ENCODE measurements at regions not wholly inside any gene's neighbourhood (a gene's known extent, or its start where the extent isn't known, plus 50 kb on each side); places are given as distances from the start of the nearest gene placed in this dataset.
"Not testable (repeated sequence)": the region's sequence is repeated elsewhere in the genome, so short reads cannot be mapped to it uniquely, and the experiment has no call there.

DNA sequence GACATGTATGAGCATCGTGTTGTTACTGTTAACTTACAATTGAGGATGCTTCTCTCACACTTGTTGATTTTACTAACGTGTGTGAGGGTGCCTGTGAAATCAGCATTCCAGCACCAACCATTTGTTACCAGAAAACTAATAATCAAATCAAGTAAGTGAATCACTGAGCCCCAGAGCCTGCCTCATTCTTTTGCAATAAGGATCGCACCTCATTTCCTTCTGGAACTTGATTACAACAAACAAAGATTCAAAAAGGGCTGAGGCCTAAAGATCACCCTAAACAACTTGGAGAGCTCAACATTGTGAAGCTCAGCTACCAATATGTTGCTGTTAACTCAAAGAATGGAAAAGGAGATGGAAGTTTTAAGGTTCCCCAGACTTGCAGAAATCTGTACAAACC is 274.7 kb downstream of the TFAP2A start:
- no peaks in the 10 kb centered on the region; the same call in 1 of the 2 replicates for H3K36me3 Mint-ChIP-seq (ENCODE audit: low read depth)

DNA sequence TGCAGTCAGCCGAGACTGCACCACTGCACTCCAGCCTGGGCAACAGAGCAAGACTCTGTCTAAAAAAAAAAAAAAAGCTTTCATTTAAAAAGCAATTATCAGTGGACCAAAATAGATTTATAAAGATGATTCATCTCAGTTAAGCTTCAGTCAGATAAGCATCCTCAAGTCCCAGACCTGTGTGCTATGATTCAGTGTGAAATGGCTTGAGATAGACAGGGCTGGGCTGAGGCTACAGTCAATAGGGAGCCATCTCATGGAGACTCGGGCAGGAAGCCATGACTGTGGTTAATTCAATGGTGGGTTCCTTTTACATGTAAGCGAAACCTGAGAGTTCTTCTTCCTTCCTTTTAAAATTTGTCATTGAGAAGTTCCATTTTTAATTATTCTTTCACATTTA is 276.0 kb downstream of the TFAP2A start:
- DNase-seq = peak; percentile 93
- Mint-ChIP-seq H3K4me1 (ENCODE audit: low read depth) (peaks cover 44% of the 10 kb centered on the region), H3K36me3 (ENCODE audit: low read depth) (no peaks in the 10 kb centered on the region; the same call in 1 of the 2 replicates), H3K9me3 (no peaks in the 10 kb centered on the region), H3K27me3 (ENCODE audit: insufficient read depth) (peaks cover 1% of the 10 kb centered on the region; the same call in 1 of the 2 replicates), H3K4me3 (peak overlapping the region; percentile 53; the same call in 1 of the 2 replicates), H3K27ac (peak overlapping the region; percentile 63)
- TF ChIP-seq, protein P1, sequence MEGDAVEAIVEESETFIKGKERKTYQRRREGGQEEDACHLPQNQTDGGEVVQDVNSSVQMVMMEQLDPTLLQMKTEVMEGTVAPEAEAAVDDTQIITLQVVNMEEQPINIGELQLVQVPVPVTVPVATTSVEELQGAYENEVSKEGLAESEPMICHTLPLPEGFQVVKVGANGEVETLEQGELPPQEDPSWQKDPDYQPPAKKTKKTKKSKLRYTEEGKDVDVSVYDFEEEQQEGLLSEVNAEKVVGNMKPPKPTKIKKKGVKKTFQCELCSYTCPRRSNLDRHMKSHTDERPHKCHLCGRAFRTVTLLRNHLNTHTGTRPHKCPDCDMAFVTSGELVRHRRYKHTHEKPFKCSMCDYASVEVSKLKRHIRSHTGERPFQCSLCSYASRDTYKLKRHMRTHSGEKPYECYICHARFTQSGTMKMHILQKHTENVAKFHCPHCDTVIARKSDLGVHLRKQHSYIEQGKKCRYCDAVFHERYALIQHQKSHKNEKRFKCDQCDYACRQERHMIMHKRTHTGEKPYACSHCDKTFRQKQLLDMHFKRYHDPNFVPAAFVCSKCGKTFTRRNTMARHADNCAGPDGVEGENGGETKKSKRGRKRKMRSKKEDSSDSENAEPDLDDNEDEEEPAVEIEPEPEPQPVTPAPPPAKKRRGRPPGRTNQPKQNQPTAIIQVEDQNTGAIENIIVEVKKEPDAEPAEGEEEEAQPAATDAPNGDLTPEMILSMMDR (IDR thresholded peaks at IDR 0.05) = no peak

More for the DNA sequence above, 274.7 kb downstream of the TFAP2A start:
- TF ChIP-seq, protein P1 (IDR thresholded peaks at IDR 0.05) = no peak
- no peak overlapping the region for H3K4me3 Mint-ChIP-seq
- peaks cover 54% of the 10 kb centered on the region for H3K4me1 Mint-ChIP-seq (ENCODE audit: low read depth)
- H3K9me3 Mint-ChIP-seq = no peaks in the 10 kb centered on the region
- H3K27me3 Mint-ChIP-seq (ENCODE audit: insufficient read depth) = peaks cover 1% of the 10 kb centered on the region; the same call in 1 of the 2 replicates
- no peak for DNase-seq
- no peak overlapping the region for H3K27ac Mint-ChIP-seq

DNA sequence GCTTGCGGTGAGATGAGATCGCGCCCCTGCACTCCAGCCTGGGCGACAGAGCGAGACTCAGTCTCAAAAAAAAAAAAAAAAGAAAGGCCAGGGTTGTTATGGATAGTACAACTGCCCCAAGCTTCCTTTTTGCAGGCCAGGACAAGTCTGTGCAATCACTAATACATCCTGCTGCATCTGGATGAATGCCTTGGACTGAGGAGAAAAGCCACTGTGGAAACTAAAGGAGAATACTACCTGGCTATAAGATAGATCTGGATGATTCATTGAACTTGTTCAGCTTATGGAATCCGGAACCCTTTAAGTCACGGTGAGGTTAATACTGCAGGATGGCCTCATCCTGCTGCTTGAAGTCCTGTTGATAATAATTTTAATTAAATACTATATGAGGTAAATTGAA is 278.2 kb downstream of the TFAP2A start:
- no peaks in the 10 kb centered on the region for H3K9me3 Mint-ChIP-seq
- peaks cover 32% of the 10 kb centered on the region for H3K4me1 Mint-ChIP-seq (ENCODE audit: low read depth)
- H3K27me3 Mint-ChIP-seq (ENCODE audit: insufficient read depth) = no peaks in the 10 kb centered on the region
- no peak overlapping the region for H3K27ac Mint-ChIP-seq
- H3K4me3 Mint-ChIP-seq = no peak overlapping the region
- DNase-seq = no peak
- TF ChIP-seq, protein P1 (IDR thresholded peaks at IDR 0.05) = no peak
- H3K36me3 Mint-ChIP-seq (ENCODE audit: low read depth) = no peaks in the 10 kb centered on the region; the same call in 1 of the 2 replicates

DNA sequence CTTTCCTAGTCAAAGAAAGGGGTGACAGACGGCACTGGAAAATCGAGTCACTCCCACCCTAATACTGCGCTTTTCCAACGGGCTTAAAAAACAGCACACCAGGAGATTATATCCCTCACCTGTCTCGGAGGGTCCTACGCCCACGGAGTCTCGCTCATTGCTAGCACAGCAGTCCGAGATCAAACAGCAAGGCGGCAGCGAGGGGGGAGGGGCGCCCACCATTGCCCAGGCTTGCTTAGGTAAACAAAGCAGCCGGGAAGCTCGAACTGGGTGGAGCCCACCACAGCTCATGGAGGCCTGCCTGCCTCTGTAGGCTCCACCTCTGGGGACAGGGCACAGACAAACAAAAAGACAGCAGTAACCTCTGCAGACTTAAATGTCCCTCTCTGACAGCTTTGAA is 280.7 kb downstream of the TFAP2A start:
- not testable (repeated sequence) for H3K4me1 Mint-ChIP-seq (ENCODE audit: low read depth); H3K27me3 Mint-ChIP-seq (ENCODE audit: insufficient read depth); H3K36me3 Mint-ChIP-seq (ENCODE audit: low read depth); H3K4me3 Mint-ChIP-seq; H3K27ac Mint-ChIP-seq; DNase-seq; H3K9me3 Mint-ChIP-seq

DNA sequence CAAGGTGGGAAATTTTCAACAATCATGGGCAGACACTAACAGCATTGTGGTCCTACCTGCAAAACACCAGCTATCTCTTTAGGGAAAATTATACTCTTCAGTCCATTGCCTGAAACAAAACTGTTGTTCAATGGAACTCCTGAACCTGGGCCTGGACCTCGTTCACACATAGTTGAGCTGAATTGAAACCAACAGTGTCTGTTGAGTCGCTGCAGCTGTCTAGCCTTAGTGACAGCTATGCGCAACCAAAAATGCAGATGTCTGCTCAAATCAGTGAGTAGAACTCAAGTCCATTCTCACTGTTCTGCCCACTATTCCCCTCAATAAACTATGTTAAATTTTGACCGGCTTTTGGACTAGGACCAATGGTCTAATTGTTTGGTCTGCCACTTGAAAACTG is 286.2 kb downstream of the TFAP2A start:
- H3K4me1 Mint-ChIP-seq (ENCODE audit: low read depth) = no peaks in the 10 kb centered on the region
- no peak overlapping the region for H3K4me3 Mint-ChIP-seq
- no peak overlapping the region for H3K27ac Mint-ChIP-seq
- DNase-seq = no peak
- H3K36me3 Mint-ChIP-seq (ENCODE audit: low read depth) = no peaks in the 10 kb centered on the region
- TF ChIP-seq, protein P1 (IDR thresholded peaks at IDR 0.05) = no peak
- H3K9me3 Mint-ChIP-seq = no peaks in the 10 kb centered on the region
- H3K27me3 Mint-ChIP-seq (ENCODE audit: insufficient read depth) = no peaks in the 10 kb centered on the region

DNA sequence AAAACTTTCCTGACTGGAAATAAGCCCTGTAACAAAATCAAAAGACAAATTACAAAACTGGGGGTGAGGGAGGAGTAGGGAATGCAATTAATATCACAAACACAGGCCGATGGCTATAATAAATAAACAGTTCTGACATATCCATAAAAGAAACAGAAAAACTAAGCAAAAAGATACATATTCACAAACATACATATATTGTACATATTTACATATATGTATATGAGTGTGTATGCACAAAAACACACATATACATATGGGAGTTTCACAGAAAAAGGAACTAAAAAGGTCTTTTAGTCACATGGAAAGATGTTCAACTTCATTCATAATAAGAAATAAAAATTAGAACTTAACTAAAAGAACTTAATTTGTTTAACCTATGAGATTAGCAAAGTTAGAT is 292.7 kb downstream of the TFAP2A start:
- Mint-ChIP-seq H3K36me3 (ENCODE audit: low read depth) (no peaks in the 10 kb centered on the region), H3K4me3 (no peak overlapping the region), H3K4me1 (ENCODE audit: low read depth) (no peaks in the 10 kb centered on the region), H3K27ac (no peak overlapping the region), H3K9me3 (no peaks in the 10 kb centered on the region), H3K27me3 (ENCODE audit: insufficient read depth) (no peaks in the 10 kb centered on the region)
- no peak for DNase-seq
- TF ChIP-seq, protein P1 (IDR thresholded peaks at IDR 0.05) = no peak

Data from HFFc6 (cell line).